Fibroblast of villous mesenchyme (primary cell): ENCODE measurements at regions not wholly inside any gene's neighbourhood (a gene's known extent, or its start where the extent isn't known, plus 50 kb on each side); places are given as distances from the start of the nearest gene placed in this dataset.
A peak's percentile ranks its signal among the peaks of the same experiment; 100 is the strongest.
"Not testable (repeated sequence)": the region's sequence is repeated elsewhere in the genome, so short reads cannot be mapped to it uniquely, and the experiment has no call there.

ENCODE experiments used
- DNase-seq: peaks from one replicate; pipeline ENCODE4 v3.0.0-alpha.2; 2010; ENCODE audit warnings: low read depth
- H3K4me3 ChIP-seq: 2 replicates; pipeline ENCODE4 v1.5.1; 2011; ENCODE audit warnings: low read depth, mild to moderate bottlenecking, low read length
- CTCF ChIP-seq: IDR thresholded peaks from 2 replicates; pipeline ENCODE4 v1.5.1; 2012; ENCODE audit warnings: low read depth, mild to moderate bottlenecking, low read length; ENCODE audit not compliant: insufficient read depth

- DNase-seq = peak; percentile 30
- H3K4me3 ChIP-seq = no peak overlapping the region
Measured at GRCh38 chr6:150788089-150788488, 77.4 kb upstream of the MTHFD1L start.

DNA sequence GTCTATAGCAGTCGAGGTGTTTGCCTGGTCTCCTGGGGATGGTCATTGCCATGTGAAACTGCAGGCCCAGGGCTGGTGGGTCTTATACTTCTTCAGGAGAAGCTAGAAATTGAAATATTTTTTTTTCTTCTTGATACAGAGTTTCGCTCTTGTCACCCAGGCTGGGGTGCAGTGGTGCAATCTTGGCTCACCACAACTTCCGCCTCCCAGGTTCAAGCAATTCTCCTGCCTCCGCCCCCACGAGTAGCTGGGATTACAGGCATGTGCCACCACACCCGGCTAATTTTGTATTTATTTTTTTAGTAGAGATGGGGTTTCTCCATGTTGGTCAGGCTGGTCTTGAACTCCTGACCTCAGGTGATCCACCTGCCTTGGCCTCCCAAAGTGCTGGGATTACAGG is 75.6 kb upstream of the MTHFD1L start:
- not testable (repeated sequence) for DNase-seq, H3K4me3 ChIP-seq

More at GRCh38 chr6:150788089-150788488, 77.4 kb upstream of the MTHFD1L start:
- TF ChIP-seq CTCF = no peak

- no peak for TF ChIP-seq CTCF
- H3K4me3 ChIP-seq = no peak overlapping the region
- DNase-seq = no peak
Measured at GRCh38 chr6:150791717-150792116, 73.8 kb upstream of the MTHFD1L start.

DNA sequence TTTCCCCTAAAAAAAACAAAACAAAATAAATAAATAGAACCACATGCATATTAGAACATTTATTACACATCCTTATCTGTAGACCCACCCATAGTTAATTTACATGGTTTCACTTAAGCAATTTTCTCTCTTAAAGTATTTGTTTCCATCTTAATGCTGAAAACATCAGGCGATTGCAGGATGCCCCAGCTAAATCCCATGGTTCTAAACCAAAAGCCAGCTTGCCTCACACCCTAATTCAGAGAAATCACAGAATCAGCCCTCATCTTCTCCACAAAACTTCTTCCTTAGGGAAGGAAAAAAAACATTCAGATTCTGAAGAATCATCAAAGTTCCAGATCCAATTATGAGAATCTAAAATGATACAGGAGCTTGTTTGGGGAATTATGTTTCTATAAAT is 67.6 kb upstream of the MTHFD1L start:
- no peak for DNase-seq
- TF ChIP-seq CTCF = no peak
- no peak overlapping the region for H3K4me3 ChIP-seq

DNA sequence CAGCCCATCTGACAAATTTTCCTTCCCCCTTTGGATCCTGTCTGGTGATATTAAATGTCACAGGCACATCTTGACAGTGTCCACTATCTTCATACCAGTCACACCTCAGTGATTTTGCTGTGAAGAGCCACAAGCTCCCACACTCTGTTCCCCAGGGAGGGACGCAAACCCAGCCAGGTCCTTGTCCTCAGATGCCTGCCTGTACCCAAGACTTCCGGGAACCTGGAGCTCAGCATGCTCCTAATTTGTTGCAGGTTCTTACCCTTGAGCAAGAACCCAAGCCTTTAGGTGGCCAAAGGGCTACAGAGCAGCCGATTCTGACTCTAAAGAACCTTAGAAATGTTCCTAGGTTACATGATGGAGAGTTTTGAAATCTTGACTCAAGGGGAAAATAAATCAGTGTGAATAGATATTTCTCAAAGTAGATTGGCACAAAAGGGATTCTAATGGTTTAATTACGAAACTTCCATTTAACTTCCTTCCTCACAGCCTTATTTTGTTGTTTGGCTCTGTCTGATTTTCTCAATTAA is 66.2 kb upstream of the MTHFD1L start:
- DNase-seq = no peak
- no peak overlapping the region for H3K4me3 ChIP-seq
- no peak for TF ChIP-seq CTCF

DNA sequence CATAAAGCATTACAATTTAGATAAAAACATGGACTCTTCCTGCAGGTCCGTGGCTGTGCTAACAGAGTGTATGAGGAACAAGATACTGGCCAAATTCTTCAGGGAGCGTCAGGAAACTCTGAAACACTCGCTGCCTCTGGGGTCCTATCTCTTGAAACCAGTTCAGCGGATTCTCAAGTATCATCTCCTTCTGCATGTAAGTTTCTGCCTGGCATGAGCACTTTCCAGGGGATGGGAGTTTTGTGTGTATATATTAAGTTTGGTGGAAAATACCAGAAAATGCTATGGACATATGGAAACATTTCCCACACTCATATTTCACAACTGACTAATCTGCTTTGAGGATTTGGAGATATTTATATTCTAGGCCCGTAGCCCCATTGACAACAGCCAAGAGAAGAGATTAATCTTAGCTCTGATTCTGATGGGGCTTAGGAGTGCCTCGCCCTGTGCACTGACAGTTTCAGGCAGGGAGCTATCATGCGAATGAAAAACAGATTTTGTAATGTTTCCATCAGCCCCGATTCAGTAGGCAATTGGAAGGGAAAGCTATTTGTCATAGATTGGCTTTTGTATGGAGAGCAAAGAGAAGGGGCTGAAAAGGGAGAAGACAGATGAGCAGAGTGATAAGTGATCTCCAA is 64.7 kb upstream of the MTHFD1L start:
- peak; percentile 73 for DNase-seq
- no peak overlapping the region for H3K4me3 ChIP-seq
- no peak for TF ChIP-seq CTCF

GRCh38 chr6:150806790-150807189 is 58.7 kb upstream of the MTHFD1L start:
- H3K4me3 ChIP-seq = no peak overlapping the region
- no peak for TF ChIP-seq CTCF
- DNase-seq = no peak
